Left lung (tissue), 4 donors: ENCODE measurements at regions not wholly inside any gene's neighbourhood (a gene's known extent, or its start where the extent isn't known, plus 50 kb on each side); places are given as distances from the start of the nearest gene placed in this dataset.

Experiments used
- ATAC-seq: fragments of 200-7000 bp; cut with Tn5 transposase; one replicate; pipeline ENCODE4 v1.9.1; 2020; ENCODE audit warnings: moderate library complexity
- DNase-seq, 4 donors: peaks; one replicate each; pipeline ENCODE4 v3.0.0-alpha.2; 2013 to 2020
- H3K27ac ChIP-seq, 2 donors: fragments of 200-600 bp; sonication (generic) in 1 of 2; one replicate each; pipeline versions ENCODE4 v1.5.0 to v1.8.0; 2020 to 2021
- H3K27me3 ChIP-seq, 2 donors: fragments of 200-600 bp; sonication (generic) in 1 of 2; one replicate each; pipeline versions ENCODE4 v1.5.0 to v1.8.0; 2020 to 2021
- H3K36me3 ChIP-seq, 2 donors: fragments of 200-600 bp; sonication (generic) in 1 of 2; one replicate each; pipeline versions ENCODE4 v1.5.0 to v1.8.0; 2020 to 2021
- H3K4me1 ChIP-seq, 2 donors: fragments of 200-600 bp; one replicate each; pipeline ENCODE4 v1.8.0; 2021
- H3K4me3 ChIP-seq, 2 donors: fragments of 200-600 bp; sonication (generic) in 1 of 2; one replicate each; pipeline versions ENCODE4 v1.5.0 to v1.8.0; 2020 to 2021; ENCODE audit warnings: mild to moderate bottlenecking in 1 of 2
- H3K9me3 ChIP-seq, 2 donors: fragments of 200-600 bp; sonication (generic) in 1 of 2; one replicate each; pipeline versions ENCODE4 v1.5.0 to v1.8.0; 2020 to 2021
- CTCF ChIP-seq, 2 donors: fragments of 200-600 bp; sonication (generic) in 1 of 2; IDR thresholded peaks; one replicate each; pipeline versions ENCODE4 v1.5.0 to v1.8.0; 2021; ENCODE audit warnings: antibody characterized with exemption in 2 of 2
- intact Hi-C, 2 donors: fragments of 100-400 bp; cut with DNase I; formaldehyde crosslinking; loops; one replicate each; pipeline versions ENCODE4 v1.11.2 to v1.14.2; 2022
- donor health status: DM: no; HTN: yes; CAD: no.
- donor health status: DM: no; HTN: no; CAD: no.

DNA sequence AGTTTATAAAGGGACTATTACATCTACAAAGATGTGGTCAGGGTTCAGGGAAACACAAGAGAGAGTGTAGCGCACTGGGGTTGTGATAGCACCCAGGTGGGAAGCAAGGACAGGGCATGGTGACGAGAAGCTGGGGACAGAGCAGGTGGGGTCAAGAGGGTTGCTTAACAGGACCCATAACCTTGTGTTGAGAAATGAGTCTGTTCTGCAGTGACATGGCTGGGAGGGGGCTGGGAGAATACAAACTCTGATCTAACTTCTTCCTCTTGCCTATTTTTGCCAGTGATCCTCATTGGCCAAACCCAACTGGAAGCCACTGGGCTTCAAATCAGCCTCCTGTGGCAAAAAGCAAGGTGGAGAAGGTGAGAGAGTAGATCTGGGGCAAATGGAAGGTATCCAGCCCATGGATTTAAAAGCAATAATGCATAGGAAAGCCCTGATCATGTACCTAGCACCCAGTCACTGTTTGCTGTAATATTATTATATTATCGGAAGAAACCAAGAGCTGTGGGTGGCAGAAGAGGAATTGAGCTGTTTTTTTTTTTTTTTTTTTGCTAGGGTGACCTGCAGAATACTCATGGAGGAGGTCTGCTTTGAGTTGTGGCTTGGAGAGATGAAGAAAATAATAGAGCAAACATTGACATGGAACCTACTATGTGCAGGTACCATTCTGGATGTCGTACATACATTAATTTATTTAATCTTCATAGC lies 76.9 kb upstream of the ZFHX3 start:
- Histone ChIP-seq H3K9me3 (no peaks in the 10 kb centered on the region), H3K27me3 (no peaks in the 10 kb centered on the region), H3K36me3 (no peaks in the 10 kb centered on the region), H3K4me1 (peaks cover 0 to 33% of the 10 kb centered on the region in 2 donors), H3K27ac (no peak overlapping the region), H3K4me3 (no peak overlapping the region)
- no peak for DNase-seq
- no peak for ATAC-seq
- TF ChIP-seq CTCF (IDR thresholded peaks at IDR 0.05), result no peak
- intact Hi-C loops, result no loop called here

DNA sequence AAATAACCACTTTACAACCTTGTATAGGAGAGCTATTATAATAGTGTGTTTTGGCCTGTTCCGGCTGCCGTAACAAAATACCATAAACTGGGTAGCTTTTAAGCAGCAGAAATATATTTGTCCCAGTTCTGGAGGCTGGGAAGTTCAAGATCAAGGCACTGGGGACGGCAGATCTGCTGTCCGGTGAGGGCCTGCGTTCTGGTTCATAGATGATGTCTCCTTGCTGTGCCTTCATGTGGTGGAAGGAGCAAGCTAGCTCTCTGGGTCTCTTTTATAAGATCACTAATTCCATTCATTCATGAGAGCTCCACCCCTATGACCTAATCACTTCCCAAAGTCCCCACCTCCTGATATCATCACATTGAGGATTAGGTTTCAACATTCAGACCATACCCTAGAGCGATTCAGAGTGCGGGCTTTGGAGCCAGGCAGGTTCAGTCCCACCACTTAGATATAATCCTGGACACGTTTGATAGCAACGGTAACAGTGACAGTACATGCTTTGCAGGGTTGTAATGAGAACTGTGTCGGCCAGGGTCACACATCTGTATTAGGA lies 76.2 kb upstream of the ZFHX3 start:
- no peak overlapping the region for H3K27ac ChIP-seq
- H3K4me3 ChIP-seq, result no peak overlapping the region
- ATAC-seq, result no peak
- DNase-seq, result no peak
- H3K27me3 ChIP-seq, result no peaks in the 10 kb centered on the region
- no peaks in the 10 kb centered on the region for H3K36me3 ChIP-seq
- no peaks in the 10 kb centered on the region for H3K9me3 ChIP-seq
- intact Hi-C loops, result no loop called here
- TF ChIP-seq CTCF (IDR thresholded peaks at IDR 0.05), result no peak
- H3K4me1 ChIP-seq, result peaks cover 0 to 33% of the 10 kb centered on the region in 2 donors

DNA sequence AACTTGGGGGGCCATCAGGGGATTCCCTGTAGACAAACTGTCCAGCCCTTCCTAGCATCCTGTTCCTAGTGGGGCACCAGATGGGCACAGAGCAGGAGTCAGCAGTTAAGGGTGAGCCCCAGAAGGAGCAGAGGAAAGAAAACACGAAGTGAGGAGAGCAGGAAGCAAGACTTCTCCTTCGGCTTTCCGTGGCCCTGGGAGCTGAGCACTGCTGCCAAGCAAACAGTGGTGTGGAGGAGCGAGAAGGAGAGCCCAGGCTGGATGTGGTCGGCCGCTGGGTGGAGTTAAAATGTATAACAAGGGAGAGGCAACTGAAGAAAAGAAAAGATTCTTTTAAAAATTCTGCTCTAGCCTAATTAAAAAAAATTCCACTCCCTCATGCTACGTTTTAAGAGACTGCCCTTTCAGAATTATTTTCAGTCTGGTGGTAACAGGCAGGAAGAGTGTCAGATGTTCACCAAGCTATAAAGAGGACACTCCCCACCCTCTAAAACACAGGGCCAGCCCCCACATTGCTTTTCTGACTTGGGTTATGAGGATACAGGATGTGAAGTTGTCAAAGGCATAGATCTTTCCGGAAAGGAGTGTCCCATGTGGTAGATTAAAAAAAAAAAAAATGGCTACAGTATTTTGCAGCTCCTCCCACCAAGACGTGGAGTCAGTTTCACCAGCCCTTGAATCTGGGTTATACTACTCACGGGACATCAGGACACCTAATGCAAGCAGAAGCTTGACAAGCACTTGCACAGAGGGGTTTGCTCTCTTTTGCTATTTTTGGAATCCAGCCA lies 74.9 kb upstream of the ZFHX3 start:
- Histone ChIP-seq H3K9me3 (peaks cover 0 to 4% of the 10 kb centered on the region in 2 donors), H3K4me3 (no peak overlapping the region), H3K27me3 (no peaks in the 10 kb centered on the region), H3K27ac (peak overlapping the region; percentile 22 to 66), H3K4me1 (peaks cover 0 to 33% of the 10 kb centered on the region in 2 donors), H3K36me3 (no peaks in the 10 kb centered on the region)
- intact Hi-C loops, result no loop called here
- TF ChIP-seq CTCF (IDR thresholded peaks at IDR 0.05), result no peak
- DNase-seq, result peak in 2 of 4 donors; percentile 33 to 60
- ATAC-seq, result peak; percentile 50

DNA sequence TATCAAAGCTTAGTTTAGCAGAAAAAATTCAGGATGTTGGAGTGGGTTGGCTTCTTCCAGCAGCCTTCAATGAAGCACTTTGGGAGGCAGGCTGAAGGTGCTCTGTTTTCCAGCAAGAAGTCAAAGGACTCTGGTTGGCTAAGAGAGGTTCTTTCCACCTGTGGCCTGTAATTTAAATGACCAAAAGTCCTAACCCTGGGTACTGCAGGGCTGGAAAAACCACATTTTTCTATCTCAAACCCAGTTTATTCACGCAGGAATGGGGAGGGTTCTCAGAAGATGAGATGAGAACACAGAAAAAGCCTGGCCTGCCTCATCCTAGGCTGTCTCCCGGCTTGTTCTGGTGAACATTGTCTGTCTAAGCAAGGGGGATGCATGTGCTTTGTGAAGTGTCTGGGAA lies 68.6 kb upstream of the ZFHX3 start:
- no peaks in the 10 kb centered on the region for H3K36me3 ChIP-seq
- intact Hi-C loops, result no loop called here
- H3K27ac ChIP-seq, result no peak overlapping the region
- H3K4me3 ChIP-seq, result no peak overlapping the region
- TF ChIP-seq CTCF (IDR thresholded peaks at IDR 0.05), result no peak
- ATAC-seq (no peak), DNase-seq (no peak)
- no peaks in the 10 kb centered on the region for H3K4me1 ChIP-seq
- no peaks in the 10 kb centered on the region for H3K27me3 ChIP-seq
- H3K9me3 ChIP-seq, result peaks cover 0 to 10% of the 10 kb centered on the region in 2 donors

GRCh38 chr16:73113336-73113735 lies 65.4 kb upstream of the ZFHX3 start:
- Histone ChIP-seq H3K27me3 (no peaks in the 10 kb centered on the region), H3K36me3 (no peaks in the 10 kb centered on the region), H3K4me1 (no peaks in the 10 kb centered on the region), H3K9me3 (peaks cover 0 to 10% of the 10 kb centered on the region in 2 donors), H3K4me3 (no peak overlapping the region), H3K27ac (no peak overlapping the region)
- DNase-seq (no peak), ATAC-seq (peak; percentile 66)
- intact Hi-C loops, result no loop called here
- TF ChIP-seq CTCF (IDR thresholded peaks at IDR 0.05), result no peak
